AG20443 (cell line): ENCODE measurements at regions not wholly inside any gene's neighbourhood (a gene's known extent, or its start where the extent isn't known, plus 50 kb on each side); places are given as distances from the start of the nearest gene placed in this dataset.
A peak's percentile ranks its signal among the peaks of the same experiment; 100 is the strongest.

Experiments used
- DNase-seq: peaks from one replicate; pipeline ENCODE4 v3.0.0; 2012; ENCODE audit warnings: low spot score, mixed read lengths

DNA sequence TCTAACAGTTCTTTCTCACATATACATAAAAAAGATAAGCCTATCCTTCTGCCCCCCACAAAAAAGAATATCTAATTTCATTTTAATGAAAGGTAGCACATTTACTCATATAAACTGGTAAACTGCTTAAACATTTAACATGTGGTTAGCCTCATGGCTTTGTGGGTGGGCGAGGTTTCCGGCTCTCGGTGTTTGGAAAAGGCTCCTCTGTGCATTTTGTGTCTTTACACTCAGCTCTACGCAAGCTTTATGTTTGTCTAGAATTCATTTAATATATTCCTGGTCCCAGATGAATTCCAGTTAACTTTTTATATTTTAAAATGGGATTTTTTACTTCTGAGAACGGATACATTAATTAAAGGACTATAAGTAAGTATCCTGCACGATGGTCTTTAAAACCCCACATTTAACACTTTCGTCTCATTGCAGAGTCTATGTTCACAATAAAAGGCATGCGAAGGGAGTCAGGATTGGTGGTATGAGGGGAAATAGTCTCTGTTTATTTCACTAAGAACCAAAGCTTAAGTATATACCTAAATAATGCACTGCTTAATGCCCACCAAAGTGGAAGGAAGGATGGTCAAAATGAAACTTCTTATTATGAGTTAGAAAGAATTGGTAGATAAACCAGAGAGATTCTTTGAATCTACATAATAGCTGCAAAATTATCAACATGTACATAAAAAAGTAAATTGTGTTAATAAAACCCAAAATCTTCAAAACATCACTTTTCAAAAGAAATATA, 197.2 kb downstream of the CRPPA start:
- DNase-seq: no peak

GRCh38 chr7:16212610-16213009, 208.7 kb downstream of the CRPPA start:
- no peak for DNase-seq

DNA sequence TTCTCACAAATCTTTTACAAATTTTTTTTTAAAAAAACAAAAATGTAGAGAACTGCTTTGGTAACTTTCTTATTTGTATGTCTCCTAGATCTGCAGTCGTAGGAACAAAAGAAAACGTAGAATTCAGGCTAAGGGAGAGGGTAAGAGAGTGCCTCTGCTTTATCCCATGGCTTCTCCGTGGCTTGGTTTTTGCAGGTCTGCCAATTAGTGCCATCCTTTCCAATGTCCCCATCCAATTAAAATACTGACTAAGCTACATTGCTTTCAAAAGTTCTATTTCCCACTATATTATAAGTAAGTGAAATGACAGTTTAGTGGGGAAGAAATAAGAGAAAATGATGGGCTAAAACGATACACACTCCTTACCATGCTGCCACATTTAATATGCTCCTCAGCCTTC, 209.3 kb downstream of the CRPPA start:
- DNase-seq: no peak

GRCh38 chr7:16211402-16211925, 209.9 kb downstream of the CRPPA start:
- peak; percentile 7 for DNase-seq

GRCh38 chr7:16210171-16210570, 211.2 kb downstream of the CRPPA start:
- DNase-seq: no peak

DNA sequence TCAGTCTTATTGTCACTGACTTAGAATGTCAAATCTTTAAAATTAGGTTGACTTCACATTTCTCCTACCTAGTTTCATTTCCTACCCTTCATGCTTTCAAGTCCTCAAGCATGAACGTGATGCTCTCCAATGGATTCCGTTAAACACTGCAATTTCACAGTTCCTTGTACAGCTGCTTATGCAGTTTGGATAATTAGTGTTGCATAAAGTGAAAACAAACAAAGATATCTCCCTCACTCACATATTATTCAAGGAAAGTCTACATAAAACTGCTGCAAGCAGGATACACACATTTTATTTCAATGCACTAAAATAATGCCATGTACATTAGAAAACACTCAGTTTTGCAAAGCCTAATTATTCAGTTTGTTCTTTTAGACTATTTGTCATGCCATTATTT, 214.0 kb downstream of the CRPPA start:
- DNase-seq: no peak

- DNase-seq: no peak
These were observed 215.9 kb downstream of the CRPPA start for GRCh38 chr7:16205466-16205865.

- DNase-seq: no peak
These were observed 216.4 kb downstream of the CRPPA start for GRCh38 chr7:16204953-16205352.

GRCh38 chr7:16203065-16203464, 218.3 kb downstream of the CRPPA start:
- no peak for DNase-seq

- DNase-seq: no peak
These were observed 219.0 kb downstream of the CRPPA start for GRCh38 chr7:16202303-16202702.

GRCh38 chr7:16200591-16200990, 220.7 kb downstream of the CRPPA start:
- no peak for DNase-seq

GRCh38 chr7:16193631-16194030, 227.7 kb downstream of the CRPPA start:
- DNase-seq: no peak

DNA sequence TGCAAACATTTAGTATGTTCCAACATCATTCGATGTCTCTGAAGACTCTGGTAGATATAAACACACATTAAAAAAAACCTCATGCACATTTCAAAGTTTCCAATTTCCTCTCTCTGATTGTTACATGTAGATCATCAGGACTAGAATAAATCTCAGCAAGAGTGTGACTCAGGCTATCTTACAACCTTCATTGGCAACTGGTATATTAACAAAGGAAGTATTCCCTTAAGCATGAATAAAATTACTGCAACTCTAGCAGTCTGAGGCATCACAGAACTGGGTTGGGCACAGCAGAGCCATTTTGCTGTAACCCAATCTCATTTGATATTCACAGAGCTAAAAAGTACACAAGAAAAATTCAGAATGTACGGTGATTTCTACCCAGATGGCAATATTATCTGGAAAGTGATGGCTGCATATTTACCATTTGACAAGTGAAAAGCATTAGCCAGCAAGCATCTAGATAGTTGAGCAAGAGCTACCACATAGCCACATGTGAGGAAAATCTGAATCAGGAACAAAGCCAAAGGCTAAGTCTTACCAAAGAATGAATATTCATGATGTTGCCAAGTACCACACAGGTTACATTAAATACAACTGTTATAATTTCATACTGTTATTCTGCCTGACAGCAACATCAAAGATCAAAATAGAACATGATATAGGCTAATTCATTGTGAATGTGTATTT, 232.2 kb downstream of the CRPPA start:
- peak; percentile 9 for DNase-seq

DNA sequence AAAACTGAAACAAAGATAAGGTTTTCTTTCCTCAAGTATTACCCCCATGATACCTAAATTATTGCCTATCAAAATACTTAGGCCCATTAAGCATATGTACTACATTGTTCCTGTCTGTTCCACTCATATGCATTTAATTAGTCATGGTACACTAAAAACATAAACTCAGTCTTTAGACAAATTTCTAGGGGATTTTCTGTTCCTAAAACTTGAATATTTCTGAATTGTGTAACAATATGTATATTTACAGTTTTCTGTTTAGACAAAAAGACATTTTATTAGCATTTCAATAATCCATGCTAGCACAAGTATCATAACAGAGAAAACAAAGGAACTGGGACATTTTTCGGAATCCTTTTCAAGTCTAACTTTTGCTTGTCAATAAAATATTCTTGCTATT, 234.2 kb downstream of the CRPPA start:
- DNase-seq: no peak

DNA sequence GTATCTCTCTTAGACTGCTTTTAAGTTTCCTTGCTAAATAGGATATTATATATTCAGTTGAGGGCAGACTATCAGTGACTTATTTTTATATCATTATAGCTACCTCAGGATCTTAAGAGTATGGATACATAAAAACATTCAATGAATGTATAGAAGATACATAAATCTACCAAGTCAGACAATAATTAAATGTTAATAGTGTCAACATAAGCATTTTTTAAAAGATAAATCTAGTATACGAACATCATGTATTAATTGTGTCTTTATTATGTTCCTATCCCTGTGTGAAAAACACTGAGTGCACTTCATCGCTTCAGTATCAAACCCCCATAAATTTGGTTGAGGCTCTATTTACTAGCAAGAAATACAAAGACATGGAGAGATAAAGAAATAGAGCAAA, 242.8 kb downstream of the CRPPA start:
- no peak for DNase-seq

DNA sequence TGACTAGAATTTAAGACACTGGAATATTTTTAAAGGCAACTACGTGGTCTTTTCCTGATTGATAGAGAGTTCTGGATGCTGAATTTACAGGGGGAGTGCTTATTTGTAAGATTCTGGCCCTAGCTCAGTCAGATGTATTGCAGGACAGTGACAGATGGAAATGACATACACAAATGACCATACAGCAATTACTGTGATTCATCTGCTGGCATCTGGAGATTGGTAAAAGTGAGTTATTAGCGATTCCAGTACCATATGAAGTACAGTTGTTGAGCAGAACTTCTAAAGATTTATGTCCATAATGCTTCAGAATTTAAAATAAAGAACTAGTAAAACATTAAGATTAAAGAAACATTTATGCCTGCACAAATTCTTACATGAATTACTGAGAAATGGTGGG, 243.2 kb downstream of the CRPPA start:
- DNase-seq: no peak

- DNase-seq: no peak
These were observed 247.1 kb downstream of the CRPPA start for GRCh38 chr7:16174253-16174652.

GRCh38 chr7:16172366-16172765, 249.0 kb downstream of the CRPPA start:
- DNase-seq: no peak

DNA sequence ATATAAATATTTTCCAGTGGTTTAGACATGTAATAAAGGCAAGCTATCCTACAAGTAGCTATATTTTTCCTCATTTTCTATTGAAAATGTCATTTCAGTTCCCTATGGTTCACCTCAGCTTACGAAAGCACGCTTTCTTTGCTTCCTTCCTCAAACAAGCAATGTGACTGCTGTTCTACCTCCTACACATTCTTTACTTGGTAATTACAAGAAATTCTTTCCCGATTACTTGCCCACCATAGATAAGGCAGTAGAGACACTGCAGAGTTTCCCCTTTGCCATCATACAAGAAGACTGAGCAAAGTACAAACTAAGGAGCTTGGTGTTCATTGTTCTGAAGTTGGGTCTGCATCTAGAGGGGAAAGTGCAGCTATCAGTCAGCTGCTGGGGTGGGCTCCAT, 249.4 kb downstream of the CRPPA start:
- no peak for DNase-seq

DNA sequence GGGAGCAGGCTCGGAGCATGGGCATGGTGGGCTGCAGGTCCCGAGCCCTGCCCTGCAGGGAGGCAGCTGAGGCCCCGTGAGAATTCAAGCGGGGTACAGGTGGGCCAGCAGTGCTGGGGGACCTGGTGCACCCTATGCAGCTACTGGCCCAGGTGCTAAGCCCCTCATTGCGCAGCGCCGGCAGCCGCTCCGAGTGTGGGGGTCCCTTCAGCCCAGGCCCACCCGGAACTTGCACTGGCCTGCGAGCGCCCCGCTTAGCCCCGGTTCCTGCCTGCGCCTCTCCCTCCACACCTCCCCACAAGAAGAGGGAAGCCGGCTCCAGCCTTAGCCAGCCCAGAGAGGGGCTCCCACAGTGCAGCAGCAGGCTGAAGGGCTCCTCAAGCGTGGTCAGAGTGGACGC, 250.7 kb downstream of the CRPPA start:
- DNase-seq: no peak

GRCh38 chr7:16169537-16169936, 251.8 kb downstream of the CRPPA start:
- no peak for DNase-seq

- DNase-seq: no peak
These were observed 253.8 kb downstream of the CRPPA start for GRCh38 chr7:16167526-16167925.

DNA sequence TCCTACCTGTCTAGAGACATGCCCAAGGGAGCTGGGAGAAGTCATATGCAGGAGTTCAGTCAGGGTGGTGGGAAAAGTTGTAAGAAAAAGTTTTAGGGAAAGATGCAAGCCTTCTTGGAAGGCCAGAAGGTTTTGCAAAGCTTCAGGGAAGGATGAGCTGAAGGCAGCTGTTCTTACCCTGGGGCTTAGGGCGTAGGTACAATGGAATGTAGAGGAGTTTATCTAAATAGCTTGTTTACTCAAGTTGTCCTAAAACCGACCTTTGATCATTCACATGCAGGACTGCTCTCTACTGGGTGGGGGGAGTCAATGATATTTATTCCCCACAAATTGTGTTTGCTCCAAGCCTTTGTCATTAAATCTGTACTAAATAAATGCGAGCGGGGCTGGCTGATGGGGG, 277.0 kb downstream of the CRPPA start:
- DNase-seq: no peak

DNA sequence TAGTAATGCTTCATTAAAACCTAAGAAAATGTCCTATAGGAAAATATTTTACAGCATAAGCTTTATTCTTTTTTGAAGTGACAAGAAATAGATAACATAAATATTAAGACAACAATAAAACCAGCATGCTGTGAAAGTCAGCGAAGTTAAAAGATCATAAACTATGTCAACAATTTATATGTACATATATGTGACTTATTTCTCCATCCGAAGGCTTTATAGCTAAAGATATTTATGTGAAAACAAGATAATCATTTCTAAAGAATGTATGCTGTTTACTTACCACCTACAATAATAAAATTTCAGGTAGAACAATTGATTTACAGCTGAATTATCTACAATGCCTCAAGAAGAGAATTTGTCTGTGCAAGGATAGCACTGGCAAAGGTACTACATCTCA, 283.4 kb downstream of the CRPPA start:
- DNase-seq: no peak
